Body of pancreas (tissue), 4 donors: ENCODE measurements at regions not wholly inside any gene's neighbourhood (a gene's known extent, or its start where the extent isn't known, plus 50 kb on each side); places are given as distances from the start of the nearest gene placed in this dataset.

Experiments
- CTCF ChIP-seq, 7 experiments: fragments of 450-650 bp in 4 of 7; fragments of 200-600 bp in 3 of 7; sonication (generic) in 3 of 7; IDR thresholded peaks; one replicate each; pipeline ENCODE4 v1.5.1; 2016 to 2019; ENCODE audit warnings: antibody characterized with exemption in 7 of 7
- POLR2A ChIP-seq, 3 donors: fragments of 450-650 bp; IDR thresholded peaks; one replicate each; pipeline ENCODE4 v1.6.1; 2016; ENCODE audit warnings: antibody characterized with exemption in 3 of 3, mild to moderate bottlenecking in 2 of 3

- no peak for TF ChIP-seq POLR2A (IDR thresholded peaks at IDR 0.05)
- no peak for TF ChIP-seq CTCF (IDR thresholded peaks at IDR 0.05)
Observed at GRCh38 chr12:58528271-58528670, 392.0 kb downstream of the LRIG3 start.
